Pancreas (tissue), 10 donors: ENCODE measurements at regions not wholly inside any gene's neighbourhood (a gene's known extent, or its start where the extent isn't known, plus 50 kb on each side); places are given as distances from the start of the nearest gene placed in this dataset.
A peak's percentile ranks its signal among the peaks of the same experiment; 100 is the strongest.

Source experiments
- ATAC-seq, 4 donors: fragments of 200-7000 bp; cut with Tn5 transposase; one replicate each; pipeline versions ENCODE4 v1.8.0 to v1.9.1; 2020; ENCODE audit warnings: mild to moderate bottlenecking in 4 of 4, moderate library complexity in 4 of 4
- DNase-seq, 6 donors: peaks; one replicate each; pipeline ENCODE4 v3.0.0-alpha.2; 2020
- FAIRE-seq: peaks from 2 replicates; lab custom pipeline; 2012; peaks lifted over from hg19 to GRCh38; lab: Jason Lieb, UNC
- H3K27ac ChIP-seq, 4 donors: fragments of 200-600 bp; sonication (generic); 1 replicate in 3 of 4; 2 replicates in 1 of 4; pipeline versions ENCODE4 v1.5.0 to v1.8.0; 2020
- H3K27me3 ChIP-seq, 4 donors: fragments of 200-600 bp; one replicate each; pipeline ENCODE4 v1.8.0; 2021
- H3K36me3 ChIP-seq, 3 donors: fragments of 200-600 bp; sonication (generic) in 1 of 3; one replicate each; pipeline versions ENCODE4 v1.5.0 to v1.8.0; 2020 to 2021
- H3K4me1 ChIP-seq, 3 donors: fragments of 200-600 bp; one replicate each; pipeline ENCODE4 v1.8.0; 2021
- H3K4me3 ChIP-seq, 4 donors: fragments of 200-600 bp; sonication (generic) in 2 of 4; one replicate each; pipeline versions ENCODE4 v1.5.0 to v1.8.0; 2020 to 2021
- H3K9me3 ChIP-seq, 4 donors: fragments of 200-600 bp; one replicate each; pipeline ENCODE4 v1.8.0; 2021
- WGBS, 2 donors: extraction: QIAGEN DNeasy Blood & Tissue Kit; methylation state at CpG; one replicate each; pipeline ENCODE4 v1.1.7; 2013; 5-methylcytosine and 5-hydroxymethylcytosine counted together
- intact Hi-C, 3 donors: fragments of 100-400 bp; cut with DNase I; formaldehyde crosslinking; loops; one replicate each; pipeline versions ENCODE4 v1.11.1 to v1.14.2; 2022
- TF ChIP-seq, protein P1 (sequence below), 4 donors: fragments of 200-600 bp; sonication (generic) in 3 of 4; IDR thresholded peaks; one replicate each; pipeline versions ENCODE4 v1.5.0 to v1.8.0; 2021; ENCODE audit warnings: antibody characterized with exemption in 4 of 4
- donor health status: healthy with polysubstance abuse.
- donor health status: DM: no; HTN: no; CAD: no; lungs with moderate emphysema.
- donor health status: DM: no; HTN: no; CAD: no.
- donor health status: control.
- donor health status: control.
- donor health status: Bipolar disorder and iron deficiency.
- donor health status: DM: yes; HTN: yes; CAD: no.
- donor health status: DM: no; HTN: no; CAD: no.
- donor health status: DM: no; HTN: no; CAD: no.
- donor health status: DM: yes; HTN: yes; CAD: no.

DNA sequence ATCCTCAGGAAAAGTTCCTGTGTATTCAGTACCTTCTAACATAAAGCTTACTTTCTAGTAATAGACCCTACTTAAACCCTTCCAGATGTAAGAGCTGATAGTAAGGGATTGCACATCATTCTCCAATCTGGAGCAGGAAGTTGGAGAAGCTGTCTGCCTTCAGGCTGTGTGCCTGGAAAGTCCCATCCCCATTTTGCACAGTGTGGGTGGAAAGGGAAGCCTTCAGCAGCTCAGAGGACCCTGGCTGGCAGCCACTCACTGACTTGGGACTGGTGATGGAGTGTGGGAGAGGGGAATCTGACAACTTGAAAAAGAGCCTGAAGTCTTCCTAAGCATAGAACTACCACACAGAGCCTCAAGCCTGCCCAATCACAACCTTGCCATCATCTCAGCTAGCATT lies 164.1 kb upstream of the ADO start:
- H3K36me3 ChIP-seq = no peaks in the 10 kb centered on the region
- H3K9me3 ChIP-seq = no peaks in the 10 kb centered on the region
- no peaks in the 10 kb centered on the region for H3K4me1 ChIP-seq
- DNase-seq (no peak), FAIRE-seq (no peak), ATAC-seq (peak in 2 of 4 donors; percentile 19 to 49)
- H3K4me3 ChIP-seq = no peak overlapping the region
- TF ChIP-seq, protein P1, sequence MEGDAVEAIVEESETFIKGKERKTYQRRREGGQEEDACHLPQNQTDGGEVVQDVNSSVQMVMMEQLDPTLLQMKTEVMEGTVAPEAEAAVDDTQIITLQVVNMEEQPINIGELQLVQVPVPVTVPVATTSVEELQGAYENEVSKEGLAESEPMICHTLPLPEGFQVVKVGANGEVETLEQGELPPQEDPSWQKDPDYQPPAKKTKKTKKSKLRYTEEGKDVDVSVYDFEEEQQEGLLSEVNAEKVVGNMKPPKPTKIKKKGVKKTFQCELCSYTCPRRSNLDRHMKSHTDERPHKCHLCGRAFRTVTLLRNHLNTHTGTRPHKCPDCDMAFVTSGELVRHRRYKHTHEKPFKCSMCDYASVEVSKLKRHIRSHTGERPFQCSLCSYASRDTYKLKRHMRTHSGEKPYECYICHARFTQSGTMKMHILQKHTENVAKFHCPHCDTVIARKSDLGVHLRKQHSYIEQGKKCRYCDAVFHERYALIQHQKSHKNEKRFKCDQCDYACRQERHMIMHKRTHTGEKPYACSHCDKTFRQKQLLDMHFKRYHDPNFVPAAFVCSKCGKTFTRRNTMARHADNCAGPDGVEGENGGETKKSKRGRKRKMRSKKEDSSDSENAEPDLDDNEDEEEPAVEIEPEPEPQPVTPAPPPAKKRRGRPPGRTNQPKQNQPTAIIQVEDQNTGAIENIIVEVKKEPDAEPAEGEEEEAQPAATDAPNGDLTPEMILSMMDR (IDR thresholded peaks at IDR 0.05) = no peak
- intact Hi-C loops = no loop called here
- no peak overlapping the region for H3K27ac ChIP-seq
- no peaks in the 10 kb centered on the region for H3K27me3 ChIP-seq

DNA sequence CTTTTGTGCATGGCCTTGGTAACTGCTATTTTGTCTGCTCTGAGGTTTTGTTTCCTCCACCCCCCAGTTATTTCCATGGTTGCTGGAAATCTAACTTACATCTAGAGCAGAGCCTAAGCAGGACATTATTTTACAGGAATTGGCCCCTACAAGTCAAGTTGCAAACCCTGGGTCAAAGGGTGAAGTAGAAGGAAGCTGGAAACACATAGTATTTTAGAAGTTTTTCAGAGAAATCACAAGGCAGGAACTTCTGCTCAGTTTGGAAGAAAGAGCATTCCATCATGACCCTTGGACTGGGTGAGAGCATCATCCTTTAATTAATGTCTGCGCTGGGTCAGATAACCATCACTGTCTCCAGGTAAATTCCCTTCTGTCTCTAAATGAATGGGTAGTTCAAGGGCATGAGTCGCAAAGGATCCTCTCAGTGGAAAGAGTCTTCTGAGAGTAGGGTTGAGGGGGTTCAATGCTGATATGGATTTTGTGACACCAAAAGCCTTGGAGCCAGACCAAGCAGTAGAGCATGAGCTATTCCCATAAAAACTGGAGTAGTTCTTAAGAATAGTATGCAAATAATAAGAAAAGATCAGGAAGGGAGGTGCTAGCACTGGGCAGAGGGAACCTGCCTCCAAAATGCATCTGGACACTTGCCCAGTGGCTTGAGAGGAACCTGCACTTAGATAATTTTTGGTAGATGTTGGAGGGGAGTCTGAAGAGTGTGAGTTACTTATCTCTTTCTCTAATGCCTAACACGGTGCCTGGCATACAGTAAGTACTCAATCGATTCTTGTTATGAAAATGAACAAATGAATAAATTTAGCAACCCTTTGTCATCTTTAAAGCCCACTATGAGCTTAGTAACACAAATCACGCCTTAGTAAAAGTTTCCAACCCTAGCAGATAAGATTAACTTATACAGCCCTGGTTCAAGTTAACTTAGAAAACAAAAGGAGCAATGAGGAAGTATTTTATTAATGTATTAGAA lies 160.6 kb upstream of the ADO start:
- no peaks in the 10 kb centered on the region for H3K9me3 ChIP-seq
- TF ChIP-seq, protein P1 (IDR thresholded peaks at IDR 0.05) = no peak
- H3K36me3 ChIP-seq = no peaks in the 10 kb centered on the region
- no peak overlapping the region for H3K27ac ChIP-seq
- WGBS, 2 donors = 75 to 79% methylated on average over 5 of the region's 5 CpGs
- no peak overlapping the region for H3K4me3 ChIP-seq
- H3K4me1 ChIP-seq = no peaks in the 10 kb centered on the region
- no peak for DNase-seq
- intact Hi-C loops = no loop called here
- no peaks in the 10 kb centered on the region for H3K27me3 ChIP-seq
- no peak for ATAC-seq
- no peak for FAIRE-seq

DNA sequence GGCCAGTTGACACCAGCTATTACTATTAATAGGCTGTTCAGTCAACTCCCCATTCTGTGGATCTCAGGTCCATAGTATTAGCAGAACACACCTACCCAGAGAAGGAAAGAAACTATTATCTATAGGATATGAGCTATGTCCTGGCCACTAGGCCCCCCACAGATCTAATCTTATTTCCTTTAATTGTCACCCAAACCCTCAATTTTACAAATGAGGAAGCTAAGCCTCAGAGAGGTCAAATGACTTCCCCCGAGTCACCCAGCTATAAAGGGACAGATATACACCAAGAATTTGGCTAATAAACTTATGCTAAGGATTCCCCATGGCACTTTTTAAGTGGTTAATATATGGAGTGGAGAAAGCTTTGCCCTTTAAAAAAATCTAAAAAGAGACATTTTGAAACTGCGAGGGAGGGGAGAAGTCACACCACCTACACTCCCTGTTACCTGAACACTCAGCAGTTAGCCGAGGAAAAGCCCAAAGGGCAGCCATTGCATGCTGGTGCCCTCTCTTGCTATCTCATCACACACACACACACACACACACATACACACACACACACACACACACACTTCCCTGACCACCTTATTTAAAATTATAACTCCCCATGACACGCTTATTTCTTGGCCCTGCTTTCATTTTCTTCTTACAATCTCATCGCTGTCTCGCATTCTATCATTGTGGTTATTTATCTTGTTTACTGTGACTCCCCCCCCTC lies 157.0 kb upstream of the ADO start:
- DNase-seq (no peak), FAIRE-seq (no peak), ATAC-seq (no peak)
- TF ChIP-seq, protein P1 (IDR thresholded peaks at IDR 0.05) = no peak
- 75 to 82% methylated on average over 6 of the region's 6 CpGs for WGBS, 2 donors
- no peak overlapping the region for H3K27ac ChIP-seq
- no peaks in the 10 kb centered on the region for H3K4me1 ChIP-seq
- H3K9me3 ChIP-seq = no peaks in the 10 kb centered on the region
- no peak overlapping the region for H3K4me3 ChIP-seq
- no peaks in the 10 kb centered on the region for H3K36me3 ChIP-seq
- intact Hi-C loops = no loop called here
- no peaks in the 10 kb centered on the region for H3K27me3 ChIP-seq

DNA sequence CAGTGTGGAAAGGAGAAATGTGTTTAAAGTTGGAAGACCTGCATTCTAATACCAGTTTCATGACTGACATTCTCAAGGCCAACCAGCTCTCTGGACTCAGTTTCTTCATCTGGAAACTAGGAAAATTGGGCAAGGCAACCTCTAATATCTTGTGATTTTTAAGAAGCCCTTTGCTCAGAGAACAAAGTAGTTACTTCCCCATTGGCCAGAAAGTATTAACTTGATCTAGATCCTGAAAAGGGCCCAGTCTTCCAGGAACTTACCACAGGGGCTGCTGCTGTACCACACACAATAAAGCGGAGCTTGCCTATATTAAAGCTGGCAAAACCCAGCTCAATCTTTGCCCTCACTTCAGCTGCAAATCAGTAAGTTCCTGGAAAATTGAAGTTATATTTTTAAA lies 155.6 kb upstream of the ADO start:
- Histone ChIP-seq H3K4me3 (no peak overlapping the region), H3K4me1 (no peaks in the 10 kb centered on the region), H3K9me3 (no peaks in the 10 kb centered on the region), H3K36me3 (no peaks in the 10 kb centered on the region), H3K27ac (no peak overlapping the region), H3K27me3 (no peaks in the 10 kb centered on the region)
- intact Hi-C loops = no loop called here
- ATAC-seq (peak in 1 of 4 donors; percentile 36), FAIRE-seq (no peak), DNase-seq (no peak)
- TF ChIP-seq, protein P1 (IDR thresholded peaks at IDR 0.05) = no peak
- WGBS, 2 donors = 79 to 94% methylated on average over 1 of the region's 1 CpG
